Ishikawa (cell line): ENCODE measurements at regions not wholly inside any gene's neighbourhood (a gene's known extent, or its start where the extent isn't known, plus 50 kb on each side); places are given as distances from the start of the nearest gene placed in this dataset.

Experiments used
- CEBPB ChIP-seq: IDR thresholded peaks from 2 replicates; pipeline ENCODE4 v1.6.1; 2012
- CREB1 ChIP-seq: IDR thresholded peaks from 2 replicates; pipeline ENCODE4 v1.6.1; 2012; ENCODE audit warnings: low read depth
- EGR1 ChIP-seq: IDR thresholded peaks from 2 replicates; pipeline ENCODE4 v1.6.1; 2012
- EP300 ChIP-seq: IDR thresholded peaks from 2 replicates; pipeline ENCODE4 v1.6.1; 2012; ENCODE audit warnings: borderline replicate concordance
- FOXM1 ChIP-seq: IDR thresholded peaks from 2 replicates; pipeline ENCODE4 v1.6.1; 2012; ENCODE audit warnings: low read depth, borderline replicate concordance
- NFIC ChIP-seq: IDR thresholded peaks from 2 replicates; pipeline ENCODE4 v1.6.1; 2012
- RAD21 ChIP-seq: IDR thresholded peaks from 2 replicates; pipeline ENCODE4 v1.6.1; 2012; ENCODE audit warnings: low read depth
- TAF1 ChIP-seq: IDR thresholded peaks from 2 replicates; pipeline ENCODE4 v1.6.1; 2012; ENCODE audit warnings: low read depth, mild to moderate bottlenecking
- TCF12 ChIP-seq: IDR thresholded peaks from 2 replicates; pipeline ENCODE4 v1.6.1; 2012; ENCODE audit warnings: low read depth
- TEAD4 ChIP-seq: IDR thresholded peaks from 2 replicates; pipeline ENCODE4 v1.6.1; 2012
- YY1 ChIP-seq: IDR thresholded peaks from 2 replicates; pipeline ENCODE4 v1.6.1; 2012; ENCODE audit warnings: low read depth
- ZBTB7A ChIP-seq: IDR thresholded peaks from 2 replicates; pipeline ENCODE4 v1.6.1; 2012; ENCODE audit warnings: low read depth
- TF ChIP-seq, protein P1 (sequence below): IDR thresholded peaks from 2 replicates; pipeline ENCODE4 v1.6.1; 2012; ENCODE audit warnings: low read depth, mild to moderate bottlenecking
- TF ChIP-seq, protein P2 (sequence below): IDR thresholded peaks from 2 replicates; pipeline ENCODE4 v1.6.1; 2012
- TF ChIP-seq, protein P3 (sequence below): IDR thresholded peaks from 2 replicates; pipeline ENCODE4 v1.6.1; 2012

DNA sequence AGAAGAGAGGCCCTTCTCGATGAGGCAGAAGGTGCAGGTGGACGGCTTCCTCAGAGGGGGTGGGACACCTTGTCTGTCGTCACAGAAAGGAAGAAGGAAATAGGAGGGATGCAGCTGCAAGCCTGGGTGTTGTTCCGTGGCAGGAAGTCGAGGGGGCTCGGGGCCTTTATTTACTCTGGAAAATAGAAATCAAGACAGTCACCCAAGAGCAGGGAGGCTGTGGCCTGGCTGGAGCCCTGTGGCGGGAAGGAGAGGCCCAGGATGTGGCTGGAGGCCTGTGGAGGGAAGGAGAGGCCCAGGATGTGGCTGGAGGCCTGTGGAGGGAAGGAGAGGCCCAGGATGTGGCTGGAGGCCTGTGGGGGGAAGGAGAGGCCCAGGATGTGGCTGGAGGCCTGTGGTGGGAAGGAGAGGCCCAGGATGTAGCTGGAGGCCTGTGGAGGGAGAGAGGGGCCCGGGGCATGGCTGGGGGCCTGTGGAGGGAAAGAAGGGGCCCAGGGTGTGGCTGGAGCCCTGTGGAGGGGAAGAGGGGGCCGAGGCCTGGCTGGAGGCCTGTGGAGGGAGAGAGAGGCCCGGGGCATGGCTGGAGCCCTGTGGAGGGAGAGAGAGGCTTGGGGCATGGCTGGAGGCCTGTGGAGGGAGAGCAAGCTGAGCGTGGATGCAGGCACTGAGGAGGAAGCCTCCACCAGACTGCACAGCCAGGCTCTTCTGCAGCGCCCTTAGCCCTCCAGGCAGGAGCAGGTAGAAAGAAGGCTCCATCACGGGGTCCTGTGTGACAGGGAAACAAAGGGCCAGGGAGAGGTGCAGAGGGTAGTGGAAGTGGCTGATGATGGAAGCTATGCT, 97.3 kb upstream of the SFMBT2 start:
- TF ChIP-seq, protein P1, sequence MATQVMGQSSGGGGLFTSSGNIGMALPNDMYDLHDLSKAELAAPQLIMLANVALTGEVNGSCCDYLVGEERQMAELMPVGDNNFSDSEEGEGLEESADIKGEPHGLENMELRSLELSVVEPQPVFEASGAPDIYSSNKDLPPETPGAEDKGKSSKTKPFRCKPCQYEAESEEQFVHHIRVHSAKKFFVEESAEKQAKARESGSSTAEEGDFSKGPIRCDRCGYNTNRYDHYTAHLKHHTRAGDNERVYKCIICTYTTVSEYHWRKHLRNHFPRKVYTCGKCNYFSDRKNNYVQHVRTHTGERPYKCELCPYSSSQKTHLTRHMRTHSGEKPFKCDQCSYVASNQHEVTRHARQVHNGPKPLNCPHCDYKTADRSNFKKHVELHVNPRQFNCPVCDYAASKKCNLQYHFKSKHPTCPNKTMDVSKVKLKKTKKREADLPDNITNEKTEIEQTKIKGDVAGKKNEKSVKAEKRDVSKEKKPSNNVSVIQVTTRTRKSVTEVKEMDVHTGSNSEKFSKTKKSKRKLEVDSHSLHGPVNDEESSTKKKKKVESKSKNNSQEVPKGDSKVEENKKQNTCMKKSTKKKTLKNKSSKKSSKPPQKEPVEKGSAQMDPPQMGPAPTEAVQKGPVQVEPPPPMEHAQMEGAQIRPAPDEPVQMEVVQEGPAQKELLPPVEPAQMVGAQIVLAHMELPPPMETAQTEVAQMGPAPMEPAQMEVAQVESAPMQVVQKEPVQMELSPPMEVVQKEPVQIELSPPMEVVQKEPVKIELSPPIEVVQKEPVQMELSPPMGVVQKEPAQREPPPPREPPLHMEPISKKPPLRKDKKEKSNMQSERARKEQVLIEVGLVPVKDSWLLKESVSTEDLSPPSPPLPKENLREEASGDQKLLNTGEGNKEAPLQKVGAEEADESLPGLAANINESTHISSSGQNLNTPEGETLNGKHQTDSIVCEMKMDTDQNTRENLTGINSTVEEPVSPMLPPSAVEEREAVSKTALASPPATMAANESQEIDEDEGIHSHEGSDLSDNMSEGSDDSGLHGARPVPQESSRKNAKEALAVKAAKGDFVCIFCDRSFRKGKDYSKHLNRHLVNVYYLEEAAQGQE: no peak
- no peak for TF ChIP-seq RAD21
- TF ChIP-seq, protein P2, sequence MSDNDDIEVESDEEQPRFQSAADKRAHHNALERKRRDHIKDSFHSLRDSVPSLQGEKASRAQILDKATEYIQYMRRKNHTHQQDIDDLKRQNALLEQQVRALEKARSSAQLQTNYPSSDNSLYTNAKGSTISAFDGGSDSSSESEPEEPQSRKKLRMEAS: no peak
- TF ChIP-seq EGR1: no peak
- TF ChIP-seq, protein P3, sequence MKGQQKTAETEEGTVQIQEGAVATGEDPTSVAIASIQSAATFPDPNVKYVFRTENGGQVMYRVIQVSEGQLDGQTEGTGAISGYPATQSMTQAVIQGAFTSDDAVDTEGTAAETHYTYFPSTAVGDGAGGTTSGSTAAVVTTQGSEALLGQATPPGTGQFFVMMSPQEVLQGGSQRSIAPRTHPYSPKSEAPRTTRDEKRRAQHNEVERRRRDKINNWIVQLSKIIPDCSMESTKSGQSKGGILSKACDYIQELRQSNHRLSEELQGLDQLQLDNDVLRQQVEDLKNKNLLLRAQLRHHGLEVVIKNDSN: no peak
- TF ChIP-seq TCF12: no peak
- no peak for TF ChIP-seq ZBTB7A
- TF ChIP-seq YY1: no peak
- TF ChIP-seq TAF1: no peak
- no peak for TF ChIP-seq EP300
- TF ChIP-seq CREB1: no peak
- no peak for TF ChIP-seq NFIC
- no peak for TF ChIP-seq CEBPB
- no peak for TF ChIP-seq TEAD4
- TF ChIP-seq FOXM1: no peak

DNA sequence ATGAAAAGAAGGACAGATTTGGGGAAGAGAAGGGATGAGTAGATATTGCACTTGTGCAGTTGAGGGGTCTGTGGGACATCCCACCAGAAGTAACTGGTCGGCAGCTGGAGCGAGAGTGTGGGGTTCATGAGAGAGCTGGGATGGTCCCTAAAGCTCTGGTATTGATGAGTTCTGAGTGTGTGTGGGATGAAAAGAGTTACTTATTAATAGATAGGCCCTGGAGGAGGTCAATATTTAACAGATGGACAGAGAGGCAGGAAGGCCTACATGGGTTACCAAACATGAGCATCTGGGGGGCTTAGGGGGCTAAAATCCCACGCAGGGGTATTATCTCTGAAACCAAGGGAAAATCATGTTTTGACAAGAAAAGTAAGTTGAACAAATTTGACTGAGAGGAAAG, 95.7 kb upstream of the SFMBT2 start:
- TF ChIP-seq RAD21: no peak
- no peak for TF ChIP-seq CEBPB
- TF ChIP-seq, protein P1: no peak
- TF ChIP-seq TEAD4: no peak
- no peak for TF ChIP-seq EGR1
- TF ChIP-seq, protein P3: no peak
- TF ChIP-seq CREB1: no peak
- TF ChIP-seq TAF1: no peak
- no peak for TF ChIP-seq YY1
- TF ChIP-seq EP300: no peak
- TF ChIP-seq ZBTB7A: no peak
- TF ChIP-seq TCF12: no peak
- no peak for TF ChIP-seq FOXM1
- no peak for TF ChIP-seq NFIC

DNA sequence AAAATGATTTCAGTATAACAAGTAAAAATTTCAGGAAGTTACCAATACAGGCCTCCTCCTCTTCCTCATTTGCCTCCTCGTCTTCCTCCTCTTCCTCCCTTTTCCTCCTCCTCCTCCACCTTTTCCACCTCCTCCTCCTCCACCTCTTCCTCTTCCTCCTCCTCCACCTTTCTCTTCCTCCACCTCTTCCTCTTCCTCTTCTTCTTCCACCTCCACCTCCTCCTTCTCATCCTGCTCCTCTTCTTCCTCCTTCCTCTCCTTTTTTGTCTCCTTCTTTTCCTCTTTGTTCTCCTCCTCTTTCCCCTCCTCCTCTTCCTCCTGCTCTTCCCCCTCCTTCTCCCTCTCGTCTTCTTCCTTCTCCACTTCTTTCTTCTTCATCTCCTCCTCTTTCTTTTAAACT, 94.4 kb upstream of the SFMBT2 start:
- no peak for TF ChIP-seq TEAD4
- TF ChIP-seq EP300: no peak
- no peak for TF ChIP-seq CEBPB
- TF ChIP-seq, protein P3: no peak

DNA sequence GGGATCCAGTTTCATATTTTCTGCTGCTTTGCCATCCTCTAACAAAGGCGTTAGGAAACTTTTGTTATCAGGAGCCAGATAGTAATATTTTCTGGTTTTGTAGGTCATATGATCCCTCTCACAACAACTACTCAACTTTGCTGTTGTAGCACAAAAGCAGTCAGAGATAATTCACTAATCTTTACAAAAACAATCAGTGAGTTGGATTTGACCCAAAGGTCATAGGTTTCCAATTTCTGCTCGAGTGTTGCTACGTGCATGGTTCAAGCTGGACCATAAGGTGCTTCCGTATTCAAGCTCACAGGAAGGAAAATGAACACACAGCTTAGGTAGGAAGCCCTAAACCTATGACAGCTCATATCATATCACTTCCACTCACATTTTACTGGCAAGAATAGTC, 92.4 kb upstream of the SFMBT2 start:
- TF ChIP-seq YY1 (no peak), TEAD4 (no peak), TAF1 (no peak), CREB1 (no peak), CEBPB (no peak), ZBTB7A (no peak), EP300 (no peak), EGR1 (no peak), NFIC (no peak), RAD21 (no peak), TCF12 (no peak), FOXM1 (no peak)
- TF ChIP-seq, protein P2: no peak
- TF ChIP-seq, protein P1: no peak
- TF ChIP-seq, protein P3: no peak
